Stimulated activated memory B cell treated with anti-CD40 and anti-IgM and Interleukin-4, amounts not matched to agents 10 μg/mL and 1 μg/mL and 100 μg/mL, for 72 hours (primary cell): ENCODE measurements at regions not wholly inside any gene's neighbourhood (a gene's known extent, or its start where the extent isn't known, plus 50 kb on each side); places are given as distances from the start of the nearest gene placed in this dataset.

Experiments used
- ATAC-seq: fragments of 150-1000 bp; cut with Tn5 transposase; 2 replicates; pipeline ENCODE4 v1.10.0; 2021
- H3K27ac Mint-ChIP-seq: one replicate; pipeline ENCODE4 v1.8.0; 2022; ENCODE audit warnings: mild to moderate bottlenecking, mixed read lengths
- H3K27me3 Mint-ChIP-seq: one replicate; pipeline ENCODE4 v1.8.0; 2022; ENCODE audit warnings: mixed read lengths
- H3K36me3 Mint-ChIP-seq: one replicate; pipeline ENCODE4 v1.8.0; 2022; ENCODE audit warnings: mixed read lengths
- H3K4me1 Mint-ChIP-seq: one replicate; pipeline ENCODE4 v1.8.0; 2022; ENCODE audit warnings: mixed read lengths
- H3K4me3 Mint-ChIP-seq: one replicate; pipeline ENCODE4 v1.8.0; 2022; ENCODE audit warnings: mild to moderate bottlenecking, moderate library complexity, mixed read lengths
- H3K9me3 Mint-ChIP-seq: one replicate; pipeline ENCODE4 v1.8.0; 2022; ENCODE audit warnings: mixed read lengths

GRCh38 chr6:139510040-139510790 lies 135.8 kb upstream of the CITED2 start:
- no peaks in the 10 kb centered on the region for H3K9me3 Mint-ChIP-seq
- ATAC-seq: no peak
- H3K27ac Mint-ChIP-seq: no peak overlapping the region
- no peak overlapping the region for H3K4me3 Mint-ChIP-seq
- no peaks in the 10 kb centered on the region for H3K4me1 Mint-ChIP-seq
- H3K27me3 Mint-ChIP-seq: no peaks in the 10 kb centered on the region
- peaks cover 6% of the 10 kb centered on the region for H3K36me3 Mint-ChIP-seq

GRCh38 chr6:139509167-139509566 lies 134.7 kb upstream of the CITED2 start:
- H3K27ac Mint-ChIP-seq: no peak overlapping the region

DNA sequence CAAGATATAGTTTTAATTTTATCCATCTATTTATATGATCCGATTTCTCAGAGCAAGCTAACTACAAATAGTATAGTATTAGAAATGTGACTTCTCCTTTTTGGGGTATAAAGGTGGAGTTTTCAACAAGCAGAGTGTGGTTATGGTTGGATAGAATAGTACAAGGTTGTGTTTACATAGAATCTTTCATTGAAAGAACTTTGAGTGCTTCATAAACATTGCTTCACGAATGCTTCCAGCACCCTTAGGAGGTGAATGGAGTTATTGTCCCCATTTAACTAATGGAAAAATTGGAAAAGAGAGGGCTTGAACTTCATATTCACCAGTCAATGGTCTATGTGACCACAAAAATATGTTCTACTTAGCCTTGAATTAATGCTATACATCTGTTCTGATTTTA lies 134.1 kb upstream of the CITED2 start:
- H3K4me3 Mint-ChIP-seq: no peak overlapping the region
- no peak overlapping the region for H3K27ac Mint-ChIP-seq
- H3K36me3 Mint-ChIP-seq: peaks cover 6% of the 10 kb centered on the region
- no peaks in the 10 kb centered on the region for H3K9me3 Mint-ChIP-seq
- H3K4me1 Mint-ChIP-seq: no peaks in the 10 kb centered on the region
- no peak for ATAC-seq
- no peaks in the 10 kb centered on the region for H3K27me3 Mint-ChIP-seq

More at GRCh38 chr6:139509167-139509566, 134.7 kb upstream of the CITED2 start:
- H3K4me1 Mint-ChIP-seq: no peaks in the 10 kb centered on the region
- H3K9me3 Mint-ChIP-seq: no peaks in the 10 kb centered on the region
- no peak for ATAC-seq
- H3K4me3 Mint-ChIP-seq: no peak overlapping the region
- H3K27me3 Mint-ChIP-seq: no peaks in the 10 kb centered on the region
- H3K36me3 Mint-ChIP-seq: peaks cover 6% of the 10 kb centered on the region

DNA sequence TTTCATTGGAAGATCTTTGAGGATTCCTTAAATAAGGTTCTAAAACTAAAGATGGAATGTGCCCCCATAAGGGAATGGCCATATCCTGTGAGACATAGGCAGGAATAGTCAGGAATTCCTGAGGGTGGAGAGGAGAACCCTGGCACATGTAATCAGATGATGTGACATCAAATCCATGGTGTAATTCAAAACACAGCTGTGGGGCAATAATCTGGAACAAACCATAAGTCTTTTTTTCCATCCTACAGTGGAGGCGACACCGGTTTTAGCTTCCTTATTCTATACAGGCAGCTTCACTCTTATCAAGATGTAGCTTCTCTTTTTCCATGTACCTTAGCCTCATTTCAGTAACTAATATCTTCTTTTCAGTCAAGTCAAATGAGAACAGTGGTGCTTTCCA lies 133.6 kb upstream of the CITED2 start:
- ATAC-seq: no peak
- H3K9me3 Mint-ChIP-seq: no peaks in the 10 kb centered on the region
- H3K27me3 Mint-ChIP-seq: no peaks in the 10 kb centered on the region
- no peak overlapping the region for H3K4me3 Mint-ChIP-seq
- peaks cover 6% of the 10 kb centered on the region for H3K36me3 Mint-ChIP-seq
- H3K4me1 Mint-ChIP-seq: no peaks in the 10 kb centered on the region
- no peak overlapping the region for H3K27ac Mint-ChIP-seq

DNA sequence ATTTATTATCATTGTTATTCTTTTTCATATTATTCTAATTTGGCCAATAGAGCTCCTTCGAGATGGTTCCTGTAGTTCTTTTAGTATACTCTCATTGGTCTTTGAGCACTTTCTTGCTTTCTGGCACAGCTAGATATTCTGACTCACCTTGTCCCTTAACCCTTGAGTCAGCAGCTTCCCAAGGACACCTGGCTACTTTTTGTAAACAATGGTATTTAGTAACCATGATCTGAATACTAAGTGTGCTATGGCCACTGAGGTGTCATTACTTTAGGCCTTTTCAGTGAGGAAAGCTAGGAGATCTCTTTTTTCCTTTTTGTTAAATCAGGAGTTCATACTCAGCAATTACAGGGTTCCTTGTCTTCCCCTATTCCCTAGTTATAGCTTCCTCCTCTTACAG lies 126.5 kb upstream of the CITED2 start:
- H3K27ac Mint-ChIP-seq: no peak overlapping the region
- no peaks in the 10 kb centered on the region for H3K36me3 Mint-ChIP-seq
- H3K4me1 Mint-ChIP-seq: no peaks in the 10 kb centered on the region
- no peaks in the 10 kb centered on the region for H3K9me3 Mint-ChIP-seq
- H3K27me3 Mint-ChIP-seq: no peaks in the 10 kb centered on the region
- no peak for ATAC-seq
- H3K4me3 Mint-ChIP-seq: no peak overlapping the region

DNA sequence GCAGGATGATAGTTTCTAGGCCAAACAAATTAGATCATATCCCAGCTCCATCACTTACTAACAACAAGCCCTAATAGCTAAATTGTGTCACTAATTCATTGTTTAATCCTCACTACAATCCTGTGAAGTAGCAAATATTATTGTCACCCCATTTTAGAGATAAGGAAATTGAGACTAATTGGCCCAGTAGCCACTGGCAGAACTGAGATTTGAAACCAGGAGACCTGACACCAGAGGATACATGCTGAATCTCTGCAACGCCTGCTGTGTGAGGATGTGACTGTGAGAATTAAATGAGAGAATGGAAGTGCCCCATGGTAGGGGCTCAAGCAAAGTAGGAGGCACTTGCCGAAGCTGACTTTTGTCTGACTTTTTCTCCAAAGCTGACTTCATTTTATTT lies 124.3 kb upstream of the CITED2 start:
- H3K27me3 Mint-ChIP-seq: no peaks in the 10 kb centered on the region
- ATAC-seq: no peak
- H3K27ac Mint-ChIP-seq: no peak overlapping the region
- no peaks in the 10 kb centered on the region for H3K4me1 Mint-ChIP-seq
- no peaks in the 10 kb centered on the region for H3K9me3 Mint-ChIP-seq
- no peak overlapping the region for H3K4me3 Mint-ChIP-seq
- H3K36me3 Mint-ChIP-seq: no peaks in the 10 kb centered on the region

DNA sequence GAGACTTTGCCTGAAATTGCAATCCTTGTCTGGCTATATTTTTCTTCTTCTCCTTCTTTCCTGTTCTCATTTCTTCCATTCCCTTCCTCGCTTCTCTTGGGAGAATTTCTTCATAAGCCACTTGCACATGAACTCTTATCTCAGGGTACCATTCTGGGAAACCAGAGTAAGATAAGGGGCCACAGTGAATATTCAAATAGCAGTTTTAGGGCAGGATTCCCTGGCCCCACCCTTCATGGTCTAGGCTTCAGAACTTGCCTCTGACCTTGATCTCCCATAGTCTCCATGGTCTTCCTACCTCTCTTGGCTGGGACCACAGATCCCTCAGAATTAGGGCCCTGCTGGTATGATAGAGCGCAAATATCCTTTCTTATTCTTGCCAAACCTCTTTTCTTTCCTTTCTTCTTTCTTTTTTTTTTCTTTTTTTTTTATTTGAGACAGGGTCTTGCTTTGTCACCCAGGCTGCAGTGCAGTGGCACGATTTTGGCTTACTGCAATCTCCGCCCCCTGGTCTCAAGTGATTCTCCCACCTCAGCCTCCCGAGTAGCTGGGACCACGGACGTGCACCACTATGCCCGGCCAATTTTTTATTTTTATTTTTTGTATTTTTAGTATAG lies 123.0 kb upstream of the CITED2 start:
- no peak for ATAC-seq
- Mint-ChIP-seq H3K4me3 (no peak overlapping the region), H3K36me3 (no peaks in the 10 kb centered on the region), H3K27me3 (no peaks in the 10 kb centered on the region), H3K9me3 (no peaks in the 10 kb centered on the region), H3K4me1 (no peaks in the 10 kb centered on the region), H3K27ac (no peak overlapping the region)

- Mint-ChIP-seq H3K27ac (no peak overlapping the region), H3K27me3 (no peaks in the 10 kb centered on the region), H3K4me3 (no peak overlapping the region), H3K9me3 (no peaks in the 10 kb centered on the region), H3K36me3 (no peaks in the 10 kb centered on the region), H3K4me1 (no peaks in the 10 kb centered on the region)
- no peak for ATAC-seq
These were observed 122.4 kb upstream of the CITED2 start for GRCh38 chr6:139496654-139497344.

GRCh38 chr6:139494376-139494990 lies 120.0 kb upstream of the CITED2 start:
- H3K4me3 Mint-ChIP-seq: no peak overlapping the region
- no peak for ATAC-seq
- no peaks in the 10 kb centered on the region for H3K27me3 Mint-ChIP-seq
- no peaks in the 10 kb centered on the region for H3K36me3 Mint-ChIP-seq
- H3K9me3 Mint-ChIP-seq: no peaks in the 10 kb centered on the region
- peaks cover 10% of the 10 kb centered on the region for H3K4me1 Mint-ChIP-seq
- no peak overlapping the region for H3K27ac Mint-ChIP-seq

DNA sequence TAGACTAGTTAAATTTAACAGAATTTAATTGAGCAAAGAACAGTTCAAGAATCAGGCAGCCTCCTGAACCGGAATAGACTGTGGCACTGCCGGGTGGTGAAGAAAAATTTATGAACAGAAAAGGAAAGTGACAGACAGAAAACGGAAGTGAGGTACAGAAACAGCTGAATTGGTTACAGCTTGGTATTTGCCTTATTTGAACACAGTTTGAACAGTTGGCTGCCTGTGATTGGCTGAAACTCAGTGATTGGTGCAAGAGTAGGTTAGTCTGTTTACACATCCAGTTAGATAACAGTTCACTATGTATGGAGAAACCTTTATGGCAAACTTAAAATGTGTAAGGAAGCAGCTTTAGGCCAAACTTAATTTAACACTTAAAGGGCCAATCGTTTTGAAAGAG lies 116.0 kb upstream of the CITED2 start:
- no peaks in the 10 kb centered on the region for H3K27me3 Mint-ChIP-seq
- H3K9me3 Mint-ChIP-seq: no peaks in the 10 kb centered on the region
- H3K4me3 Mint-ChIP-seq: no peak overlapping the region
- H3K27ac Mint-ChIP-seq: no peak overlapping the region
- peak; percentile 54 for ATAC-seq
- peaks cover 10% of the 10 kb centered on the region for H3K4me1 Mint-ChIP-seq
- no peaks in the 10 kb centered on the region for H3K36me3 Mint-ChIP-seq

DNA sequence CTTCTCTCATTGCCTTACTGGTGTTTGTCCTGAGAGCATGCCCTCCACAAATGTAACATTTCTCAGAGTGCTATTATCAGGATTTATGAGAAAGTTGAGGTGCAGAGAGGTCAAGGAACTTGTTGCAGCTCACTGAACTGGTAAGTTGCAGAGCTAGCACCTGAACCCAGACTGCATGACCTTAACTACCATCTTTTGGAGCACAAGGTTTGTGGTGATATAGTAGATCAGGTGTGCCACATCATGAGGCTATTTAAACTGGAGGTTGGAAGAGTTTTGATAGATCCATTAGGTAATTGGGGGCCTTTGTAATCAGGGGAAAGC lies 112.0 kb upstream of the CITED2 start:
- Mint-ChIP-seq H3K9me3 (no peaks in the 10 kb centered on the region), H3K36me3 (peaks cover 4% of the 10 kb centered on the region), H3K4me1 (peaks cover 10% of the 10 kb centered on the region), H3K27ac (no peak overlapping the region), H3K27me3 (no peaks in the 10 kb centered on the region), H3K4me3 (no peak overlapping the region)
- ATAC-seq: no peak

DNA sequence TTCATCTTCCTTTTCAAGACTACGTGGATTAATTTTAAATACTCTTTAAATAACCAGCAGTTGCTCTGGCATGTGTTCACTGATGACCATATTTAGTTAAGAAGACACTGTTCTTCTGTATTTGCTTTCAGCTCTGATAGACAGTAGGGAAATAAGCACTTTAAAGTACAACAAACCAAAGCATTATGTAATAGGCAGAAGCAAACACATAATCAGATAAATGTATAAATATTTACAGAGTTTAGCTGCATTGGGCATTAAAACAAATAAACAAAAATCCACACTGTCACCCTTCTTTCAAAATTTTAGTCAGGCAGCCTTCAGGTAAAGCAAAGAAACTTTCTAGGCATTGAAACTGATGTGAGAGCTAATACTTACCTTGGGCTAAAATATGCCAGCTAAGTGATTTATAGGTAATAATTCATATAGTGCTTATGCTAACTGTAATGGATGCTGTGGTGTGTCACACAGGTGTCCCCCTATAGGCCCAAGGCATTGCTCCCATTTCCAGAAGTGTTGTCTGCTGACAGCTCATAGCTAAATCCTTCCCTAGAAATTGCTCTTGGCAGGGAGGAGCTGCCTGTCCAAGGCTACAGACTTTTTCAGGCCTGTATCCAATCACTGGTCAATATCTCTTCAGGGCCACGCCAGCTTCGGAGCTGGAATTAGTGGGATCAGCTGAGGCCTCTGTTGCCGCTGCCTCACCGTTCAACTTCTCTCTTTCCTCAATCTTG lies 111.5 kb upstream of the CITED2 start:
- Mint-ChIP-seq H3K4me1 (peaks cover 10% of the 10 kb centered on the region), H3K9me3 (no peaks in the 10 kb centered on the region), H3K27me3 (no peaks in the 10 kb centered on the region), H3K4me3 (no peak overlapping the region), H3K36me3 (peaks cover 4% of the 10 kb centered on the region), H3K27ac (no peak overlapping the region)
- ATAC-seq: no peak

DNA sequence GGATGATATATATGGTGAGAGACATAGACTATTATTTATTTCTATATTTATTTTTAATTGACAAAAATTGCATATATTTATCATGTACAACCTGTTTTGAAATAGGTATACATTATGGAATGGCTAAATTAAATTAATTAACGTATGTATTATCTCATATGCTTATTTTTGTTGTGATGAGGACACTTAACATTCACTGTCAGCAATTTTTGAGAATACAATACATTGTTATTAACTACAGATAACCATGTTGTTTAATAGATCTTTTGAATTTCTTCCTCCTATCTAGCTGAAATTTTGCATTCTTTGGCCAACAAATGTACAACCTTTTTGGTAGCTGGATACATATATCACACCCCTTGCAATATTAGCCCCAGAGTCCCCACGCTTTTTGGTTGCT lies 110.7 kb upstream of the CITED2 start:
- H3K4me3 Mint-ChIP-seq: no peak overlapping the region
- peaks cover 4% of the 10 kb centered on the region for H3K36me3 Mint-ChIP-seq
- H3K9me3 Mint-ChIP-seq: no peaks in the 10 kb centered on the region
- no peak overlapping the region for H3K27ac Mint-ChIP-seq
- no peak for ATAC-seq
- H3K4me1 Mint-ChIP-seq: peaks cover 5% of the 10 kb centered on the region
- H3K27me3 Mint-ChIP-seq: no peaks in the 10 kb centered on the region

- no peaks in the 10 kb centered on the region for H3K27me3 Mint-ChIP-seq
- H3K4me3 Mint-ChIP-seq: no peak overlapping the region
- H3K36me3 Mint-ChIP-seq: peaks cover 4% of the 10 kb centered on the region
- no peak for ATAC-seq
- no peaks in the 10 kb centered on the region for H3K4me1 Mint-ChIP-seq
- H3K9me3 Mint-ChIP-seq: no peaks in the 10 kb centered on the region
- no peak overlapping the region for H3K27ac Mint-ChIP-seq
These were observed 108.6 kb upstream of the CITED2 start for GRCh38 chr6:139483079-139483478.

- Mint-ChIP-seq H3K36me3 (peaks cover 4% of the 10 kb centered on the region), H3K27ac (no peak overlapping the region), H3K9me3 (no peaks in the 10 kb centered on the region), H3K4me1 (no peaks in the 10 kb centered on the region), H3K4me3 (no peak overlapping the region), H3K27me3 (no peaks in the 10 kb centered on the region)
- ATAC-seq: no peak
These were observed 107.8 kb upstream of the CITED2 start for GRCh38 chr6:139482287-139482686.
